UCSD-AML1 (cell line): ENCODE measurements at regions not wholly inside any gene's neighbourhood (a gene's known extent, or its start where the extent isn't known, plus 50 kb on each side); places are given as distances from the start of the nearest gene placed in this dataset.

Source experiments
- DNase-seq: peaks from one replicate; lab custom pipeline; 2025; ENCODE audit not compliant: unreplicated experiment; lab: John Stamatoyannopoulos, UW

DNA sequence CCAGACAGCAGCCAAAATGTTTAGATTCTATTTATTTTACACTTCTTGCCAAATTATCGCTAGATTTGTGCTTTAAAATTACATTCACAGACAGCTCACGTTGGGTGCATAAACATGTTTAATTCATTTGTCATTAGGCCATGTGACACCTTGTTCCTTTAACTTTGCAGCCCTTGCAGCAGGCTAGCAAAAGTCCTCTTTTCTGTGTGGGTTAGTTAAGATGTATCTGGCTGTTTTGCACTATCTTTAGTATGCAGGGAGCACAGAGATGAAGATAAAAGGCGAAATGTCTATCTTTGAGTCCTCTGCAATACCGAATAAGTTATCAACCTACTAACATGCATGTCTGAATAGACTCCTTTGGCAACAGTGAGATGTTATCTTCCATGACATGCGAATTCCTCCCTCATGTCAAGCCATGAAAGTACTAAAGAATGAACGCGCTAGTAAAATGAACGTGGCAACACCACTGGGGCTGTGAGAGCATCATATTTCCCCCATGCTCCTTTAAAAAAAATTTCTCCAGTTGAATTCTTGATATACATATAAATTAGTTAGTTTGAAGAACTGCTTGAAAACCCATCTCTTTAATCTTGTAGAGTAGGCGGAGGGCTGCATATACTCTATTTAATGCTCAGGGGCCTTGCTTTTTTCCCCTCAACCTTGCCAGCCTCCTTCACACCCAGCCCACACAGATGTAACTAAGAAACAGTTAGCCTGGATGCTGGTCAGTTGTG is 620.4 kb upstream of the NR2F2 start:
- DNase-seq: no peak

DNA sequence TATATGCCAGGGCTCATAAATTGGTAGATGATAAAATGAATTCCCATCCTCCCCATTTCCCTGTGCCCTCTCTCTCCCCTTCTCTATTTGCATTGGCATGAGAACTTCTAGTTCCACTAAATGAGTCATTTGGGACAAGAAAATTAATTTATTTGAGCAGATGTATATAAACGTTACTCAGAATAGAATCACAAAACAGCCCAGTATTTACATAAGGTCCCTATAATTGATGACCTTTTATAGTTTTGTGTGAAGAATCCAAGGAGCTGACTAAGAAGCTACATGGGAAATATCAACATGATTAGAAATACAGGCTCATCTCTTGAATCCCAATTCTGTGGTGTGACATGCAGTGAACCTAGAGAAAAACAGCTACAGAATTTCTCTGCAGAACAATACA is 617.7 kb upstream of the NR2F2 start:
- no peak for DNase-seq

DNA sequence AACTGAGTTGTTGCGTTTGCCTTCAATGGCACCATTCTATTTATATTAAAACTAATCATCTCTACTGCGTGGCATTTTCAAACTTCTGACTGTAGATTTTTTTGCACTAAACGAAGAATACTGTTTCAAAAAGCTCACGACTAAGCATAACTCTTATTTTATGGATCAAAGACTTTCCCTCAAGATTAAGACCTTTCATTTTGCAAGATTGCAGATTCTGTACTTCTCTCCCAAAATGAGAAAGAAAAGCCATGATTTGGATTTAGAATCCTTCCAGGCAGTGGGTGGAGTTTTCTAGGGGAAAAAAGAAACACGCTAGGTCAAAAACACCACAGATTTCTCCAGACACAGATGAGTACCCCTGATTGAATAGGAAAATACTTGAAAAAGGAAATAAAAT is 617.2 kb upstream of the NR2F2 start:
- DNase-seq: no peak

DNA sequence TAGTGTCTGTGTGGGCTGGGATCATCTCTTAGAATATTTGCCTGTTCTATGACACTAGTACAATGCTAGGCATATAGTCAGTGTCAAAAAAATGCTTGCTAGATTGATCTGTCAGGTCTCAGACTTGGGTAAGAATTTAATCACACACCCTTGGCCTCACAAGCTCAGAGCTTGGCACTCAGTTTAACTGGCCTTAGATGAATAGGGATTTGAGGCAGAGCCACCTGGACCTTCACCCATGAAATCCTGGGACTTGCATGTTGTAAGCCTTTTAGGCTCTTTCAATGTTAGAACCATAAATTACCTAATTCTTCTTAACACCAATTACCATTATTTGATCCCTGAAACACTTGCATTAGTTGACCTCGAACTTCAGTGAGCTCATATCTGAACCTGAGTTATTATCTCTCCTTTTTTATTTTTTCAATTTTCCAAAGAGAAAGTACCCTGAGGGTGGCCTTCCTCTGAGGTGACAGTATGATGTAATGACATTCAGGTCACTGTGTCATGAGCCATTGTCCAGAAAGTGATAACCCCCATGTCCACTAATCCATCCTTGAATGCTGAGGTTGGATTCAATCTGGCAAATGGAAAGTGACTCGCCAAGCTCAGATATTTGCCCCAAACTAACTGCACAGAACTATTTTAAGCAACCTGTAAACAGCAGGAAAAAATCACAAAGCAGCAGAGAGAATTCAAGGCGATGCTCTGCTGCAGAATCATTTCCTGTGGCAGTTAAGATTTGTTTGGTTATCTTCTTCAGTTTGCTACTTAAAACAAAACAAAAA is 615.2 kb upstream of the NR2F2 start:
- no peak for DNase-seq

DNA sequence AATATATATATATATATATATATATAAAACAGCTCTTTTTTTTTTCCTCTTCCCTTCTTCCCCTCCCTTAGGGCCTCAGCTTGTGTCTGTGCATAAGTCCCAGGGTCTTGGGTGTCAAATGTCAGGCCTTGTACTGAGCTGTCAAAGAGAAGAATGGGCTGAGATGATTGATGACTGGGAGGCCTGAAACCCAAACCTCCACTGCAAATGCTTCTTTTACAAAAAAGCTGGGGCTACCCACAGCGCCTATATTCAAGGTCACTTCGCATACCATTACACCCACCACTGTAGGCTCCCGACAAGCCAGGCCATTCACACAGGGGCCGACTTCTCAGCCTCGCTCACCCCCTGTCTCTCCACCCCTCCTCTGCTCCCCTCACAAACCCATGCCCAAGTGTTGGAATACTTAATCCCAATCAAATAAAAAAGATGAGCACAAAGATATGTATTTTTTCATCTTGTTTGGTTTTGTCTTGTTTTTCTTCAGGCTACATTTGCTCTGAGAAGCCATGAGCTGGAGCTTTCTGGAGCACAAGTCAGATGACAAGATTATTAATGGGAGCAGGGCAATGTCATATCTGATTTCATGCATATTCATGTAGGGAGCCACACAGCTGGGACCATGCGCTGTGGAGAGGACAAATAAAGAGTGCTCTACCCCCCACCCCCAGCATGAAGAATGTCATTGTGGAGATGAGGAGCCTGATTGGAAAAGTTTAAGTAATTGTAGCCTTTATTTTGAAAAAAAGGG is 614.4 kb upstream of the NR2F2 start:
- DNase-seq: no peak

DNA sequence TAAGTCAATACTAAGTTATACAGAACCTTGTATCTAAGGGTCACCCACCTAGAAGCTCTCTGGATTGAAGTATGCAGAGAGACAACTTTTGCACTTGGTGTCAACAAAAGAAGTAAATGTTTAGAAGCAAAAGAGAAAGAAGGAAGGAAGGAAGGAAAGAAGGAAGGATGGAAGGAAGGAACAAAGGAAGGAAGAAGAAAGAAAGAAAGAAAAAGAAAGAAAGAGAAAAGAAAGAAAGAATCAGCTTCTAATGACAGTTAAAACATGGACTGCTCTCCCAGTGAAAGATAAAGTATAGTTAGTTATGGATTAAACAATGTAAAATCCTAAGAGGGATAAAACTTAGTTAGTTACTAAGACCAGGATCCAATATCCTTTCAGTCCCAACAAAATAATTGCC is 613.8 kb upstream of the NR2F2 start:
- DNase-seq: no peak

DNA sequence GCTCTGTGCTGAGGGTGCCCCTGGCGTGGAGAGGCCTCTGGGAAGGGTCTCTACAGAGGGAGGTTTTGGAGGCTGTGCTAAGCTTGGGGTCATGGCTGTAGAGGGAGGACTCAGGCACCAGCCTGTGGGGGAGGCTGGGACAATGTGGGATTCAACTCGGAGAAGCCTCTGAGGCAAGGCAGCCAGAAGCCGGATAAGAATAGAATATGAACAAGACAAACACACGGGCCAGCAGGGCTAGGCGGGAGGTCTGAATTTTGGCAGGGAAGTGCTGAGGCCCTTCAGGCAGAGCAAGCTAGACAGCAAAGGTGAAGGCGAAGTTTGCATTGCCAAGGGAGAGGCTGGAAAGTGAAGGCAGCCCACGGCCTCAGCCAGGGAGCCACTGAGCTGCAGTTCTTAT is 612.1 kb upstream of the NR2F2 start:
- no peak for DNase-seq

DNA sequence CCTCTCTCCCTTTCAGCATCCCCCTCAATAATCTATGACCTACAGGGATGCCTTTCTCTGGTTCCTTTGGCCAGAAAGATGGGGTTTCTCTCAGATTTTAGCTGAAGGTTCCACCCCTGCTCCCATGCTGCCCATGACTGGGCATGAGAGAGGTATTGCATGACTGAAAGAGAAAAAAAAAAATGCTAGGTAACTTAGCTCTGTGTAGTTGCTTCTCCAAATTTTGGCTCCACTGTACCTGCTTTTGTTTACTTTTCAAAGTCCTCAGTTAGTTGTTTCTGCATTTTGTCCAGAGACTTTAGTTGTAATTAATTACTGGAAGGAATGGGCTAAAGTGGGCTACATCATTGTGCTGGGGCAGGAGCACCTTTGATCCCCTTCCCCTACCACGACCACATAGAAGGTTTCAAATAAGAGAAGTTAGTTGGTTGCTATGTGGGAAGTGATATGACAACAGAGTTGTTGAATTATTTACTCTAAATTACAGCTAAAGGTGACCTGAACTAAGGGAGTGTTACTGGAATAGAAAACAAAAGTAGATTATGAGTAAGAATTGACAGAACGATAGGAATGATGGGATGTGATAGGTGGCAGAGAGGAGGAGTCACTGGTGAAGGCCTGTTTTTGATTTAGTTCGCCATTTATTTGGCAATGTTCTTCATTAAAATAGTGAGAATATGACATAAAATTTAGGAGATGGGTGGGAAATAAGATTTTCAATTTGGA is 605.4 kb upstream of the NR2F2 start:
- DNase-seq: no peak

DNA sequence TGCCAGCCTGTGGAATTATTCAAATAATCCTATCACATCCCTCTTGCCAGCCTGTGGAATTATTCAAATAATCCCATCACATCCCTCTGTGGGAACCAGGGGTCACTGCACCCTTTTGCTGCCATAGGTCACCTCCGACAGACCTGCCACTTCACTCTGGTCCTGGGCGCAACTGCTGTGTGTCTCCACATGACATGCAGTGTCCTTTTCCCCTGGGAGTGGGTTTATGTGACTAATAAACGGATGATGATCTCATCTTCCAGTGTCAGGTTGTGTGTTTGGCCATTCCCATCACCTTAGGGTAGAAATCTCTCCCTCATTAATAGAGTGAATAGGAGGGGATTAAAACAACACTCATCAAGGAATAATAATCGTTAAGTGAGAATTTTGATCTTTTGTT is 603.6 kb upstream of the NR2F2 start:
- no peak for DNase-seq

DNA sequence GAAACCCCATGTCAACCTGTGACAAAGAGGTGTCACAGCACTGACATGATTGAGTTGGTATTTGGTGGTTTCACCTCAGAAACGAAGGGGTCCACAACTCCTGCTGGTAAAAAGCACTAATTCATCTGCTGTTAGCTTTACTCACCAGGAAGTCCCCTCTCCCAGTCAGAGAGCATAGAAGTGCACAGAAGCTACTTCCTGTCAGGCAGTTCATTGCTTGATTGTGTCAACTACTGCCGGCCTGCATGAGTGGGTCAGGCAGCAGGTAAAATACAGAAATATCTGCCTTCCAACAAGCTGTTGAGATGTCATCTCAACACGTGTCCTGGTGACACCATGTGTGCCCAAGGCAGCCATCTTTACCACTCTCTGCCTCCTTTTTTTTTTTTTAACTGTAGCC is 596.6 kb upstream of the NR2F2 start:
- no peak for DNase-seq

DNA sequence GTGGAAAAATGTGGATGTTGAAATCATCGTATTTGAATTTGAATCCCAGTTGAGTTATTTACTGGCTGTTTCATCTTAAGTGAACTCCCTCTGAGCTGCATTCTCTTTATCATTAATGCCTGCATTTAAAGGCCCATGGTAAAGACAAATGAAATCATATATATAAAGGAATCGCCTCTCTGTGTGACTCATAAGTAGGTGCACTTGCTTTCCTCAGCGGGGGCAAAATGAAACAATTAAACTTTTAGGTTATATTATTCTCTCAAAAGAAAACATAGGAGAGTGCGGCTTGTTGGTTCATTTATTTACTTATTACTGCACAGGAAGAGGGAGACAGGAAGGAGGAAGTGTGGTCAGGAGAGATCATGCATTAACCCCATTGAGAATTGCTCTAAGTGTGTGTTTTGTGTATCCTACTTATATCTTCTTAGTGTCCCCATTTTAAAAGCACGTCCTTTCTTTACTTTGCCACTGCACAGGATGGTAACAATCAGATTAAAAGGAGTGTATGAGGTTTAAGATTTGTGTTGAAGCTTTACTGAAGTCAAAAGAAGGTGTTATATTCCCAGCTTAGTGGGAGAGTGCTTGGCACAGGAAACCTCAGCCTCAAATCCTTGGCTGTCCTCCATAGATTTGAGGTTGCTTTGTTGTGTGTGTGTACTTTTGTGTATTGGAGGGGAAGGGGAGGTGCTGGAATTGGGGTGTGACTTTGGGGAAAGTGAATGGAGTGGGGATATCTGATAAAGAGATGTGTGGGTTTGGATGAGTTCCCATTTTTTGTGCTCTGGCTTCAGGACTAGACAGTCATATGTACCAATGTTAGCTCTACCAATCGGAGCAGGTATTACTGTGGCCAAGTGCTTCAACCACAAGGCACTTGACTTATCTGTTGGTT is 595.8 kb upstream of the NR2F2 start:
- DNase-seq: no peak

DNA sequence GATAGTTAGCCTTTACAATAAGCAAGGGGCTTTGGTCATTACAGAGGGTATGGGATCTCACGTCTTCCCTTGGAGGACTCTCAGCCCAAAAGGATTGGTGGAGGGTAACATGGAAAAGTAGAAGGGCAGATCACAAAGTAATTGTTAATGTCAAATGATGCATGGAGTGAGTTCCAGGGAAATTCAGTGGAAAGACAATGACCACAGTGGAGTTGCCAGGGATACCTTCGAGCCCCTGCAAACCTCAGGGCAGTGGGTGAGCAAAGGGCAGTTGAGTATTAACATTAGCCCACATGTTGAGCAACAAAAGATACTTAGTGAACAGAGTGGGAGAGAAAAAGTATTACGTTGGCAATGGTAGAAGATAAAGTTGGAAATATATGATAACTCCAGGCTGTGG is 593.4 kb upstream of the NR2F2 start:
- no peak for DNase-seq

DNA sequence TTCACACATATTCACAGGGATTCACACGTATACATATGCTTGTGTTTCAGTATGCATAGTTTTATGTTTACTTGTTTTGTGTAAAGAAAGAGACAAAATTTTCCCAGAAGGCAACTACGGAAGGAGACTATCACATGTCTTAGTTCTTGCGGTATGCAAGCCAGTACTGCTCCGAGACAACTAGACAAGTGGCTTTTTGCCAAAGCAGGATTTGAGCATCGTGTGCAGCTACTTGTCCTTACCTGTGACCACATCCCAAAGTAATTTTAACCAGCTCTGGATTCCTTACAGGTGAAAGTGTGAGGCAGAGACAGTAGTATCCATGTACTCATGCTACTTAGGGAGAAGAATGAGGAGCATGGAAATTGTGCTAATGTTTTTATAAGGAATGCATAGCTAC is 591.4 kb upstream of the NR2F2 start:
- DNase-seq: no peak

DNA sequence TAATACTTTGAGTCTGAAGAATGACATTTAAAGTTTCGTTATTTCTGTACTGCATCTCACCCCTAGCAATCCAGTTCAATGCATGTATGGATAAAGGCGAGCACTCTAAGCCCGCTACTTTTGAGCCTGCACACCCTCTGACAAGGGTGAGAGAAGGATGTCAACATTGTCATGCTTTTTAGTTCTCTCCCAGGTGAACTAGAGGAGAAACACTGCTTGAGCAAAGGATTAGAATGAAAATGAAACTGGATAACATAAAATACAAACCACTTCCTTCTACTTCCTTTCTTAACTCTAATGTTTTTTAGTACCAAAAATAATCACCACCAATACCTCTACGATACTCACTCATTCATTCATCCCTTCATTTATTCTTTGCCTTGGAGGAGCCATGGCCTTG is 588.7 kb upstream of the NR2F2 start:
- DNase-seq: no peak

DNA sequence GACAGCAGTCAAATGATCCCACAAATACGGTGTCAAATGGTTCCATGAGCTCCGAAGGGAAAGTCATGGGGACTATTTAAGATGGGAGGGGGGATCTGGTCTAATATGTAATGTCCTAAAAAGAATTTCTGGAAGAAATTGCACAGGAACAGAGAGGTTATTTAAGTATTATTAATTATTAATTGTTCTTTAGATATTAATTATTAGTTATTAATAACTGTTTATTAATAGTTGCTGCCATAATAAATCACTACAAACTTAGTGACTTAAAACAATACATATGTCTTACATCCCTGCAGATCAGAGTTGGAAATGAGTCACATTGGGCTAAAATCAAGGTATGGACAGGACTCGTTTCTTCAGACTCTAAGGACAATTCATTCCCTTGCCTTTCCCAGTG is 588.2 kb upstream of the NR2F2 start:
- DNase-seq: no peak

DNA sequence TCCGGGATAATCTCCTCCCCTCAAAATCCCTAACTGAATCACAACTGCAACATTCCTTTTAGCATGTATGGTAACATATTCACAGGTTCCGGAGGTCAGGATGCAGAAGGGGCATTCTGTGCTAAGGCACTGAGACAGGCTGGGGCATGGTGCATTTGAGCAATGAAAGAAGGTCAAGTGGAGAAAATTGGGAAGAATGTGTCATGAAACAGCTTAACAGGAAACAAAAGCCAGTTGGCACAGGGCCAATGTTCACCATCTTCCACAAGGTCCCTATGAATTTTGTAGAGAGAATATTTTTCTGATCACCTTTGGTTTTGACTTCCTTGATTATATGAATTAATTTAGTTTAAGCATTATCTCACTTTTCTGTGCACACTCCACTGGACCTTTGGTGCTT is 587.7 kb upstream of the NR2F2 start:
- DNase-seq: no peak

DNA sequence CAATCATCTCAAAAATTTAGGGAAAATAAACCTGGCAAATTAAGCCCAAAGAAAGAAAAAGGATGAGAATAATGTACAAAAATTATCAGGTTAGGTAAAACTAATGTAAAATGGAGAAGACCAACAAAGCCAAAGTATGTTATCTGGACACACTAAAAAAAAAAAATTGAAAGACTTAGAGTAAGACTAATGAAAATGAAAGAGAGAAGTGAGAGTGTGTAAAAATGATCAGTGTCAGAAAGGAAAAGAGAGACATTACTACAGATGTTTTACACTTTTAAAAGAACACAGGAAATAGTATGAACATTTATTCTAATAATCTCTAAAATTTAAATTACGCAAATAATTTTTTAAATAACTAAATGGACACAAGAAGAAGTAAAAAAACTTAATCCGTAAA is 573.3 kb upstream of the NR2F2 start:
- no peak for DNase-seq

DNA sequence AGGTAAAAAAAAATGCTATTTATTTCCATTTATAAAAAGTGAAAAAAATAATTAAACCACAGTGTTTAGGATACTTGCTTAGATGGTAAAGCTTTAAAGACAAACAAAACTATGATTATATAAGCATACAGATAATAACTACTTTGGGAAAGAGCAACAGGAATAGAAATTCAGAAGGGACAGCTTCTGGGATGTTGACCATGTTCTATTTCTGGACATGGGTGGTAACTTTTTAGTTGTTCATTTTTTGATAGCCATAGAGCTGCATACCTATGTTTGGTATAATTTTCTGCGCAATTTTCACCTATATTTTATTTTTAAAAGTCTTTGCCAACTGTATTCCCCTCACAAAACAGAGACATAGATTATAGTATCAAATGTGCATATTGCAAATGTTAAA is 572.0 kb upstream of the NR2F2 start:
- no peak for DNase-seq

DNA sequence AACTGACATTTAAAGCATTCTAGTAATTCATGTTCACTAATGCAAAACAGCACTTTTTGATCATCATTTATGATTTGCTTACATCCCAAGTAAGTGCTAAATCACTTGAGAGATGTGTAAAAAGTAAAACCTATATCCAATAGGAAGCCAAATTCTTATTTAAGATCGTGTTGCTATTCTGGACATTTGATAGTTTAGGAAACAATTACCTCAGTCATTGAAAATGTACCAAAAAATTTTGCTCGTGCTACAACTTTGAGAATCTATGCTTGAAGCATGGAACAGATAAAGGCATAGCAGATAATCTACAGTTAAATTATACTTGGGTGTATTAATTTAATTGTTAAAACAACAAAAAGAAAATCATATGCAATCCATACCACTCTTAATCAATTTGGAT is 571.6 kb upstream of the NR2F2 start:
- DNase-seq: no peak

DNA sequence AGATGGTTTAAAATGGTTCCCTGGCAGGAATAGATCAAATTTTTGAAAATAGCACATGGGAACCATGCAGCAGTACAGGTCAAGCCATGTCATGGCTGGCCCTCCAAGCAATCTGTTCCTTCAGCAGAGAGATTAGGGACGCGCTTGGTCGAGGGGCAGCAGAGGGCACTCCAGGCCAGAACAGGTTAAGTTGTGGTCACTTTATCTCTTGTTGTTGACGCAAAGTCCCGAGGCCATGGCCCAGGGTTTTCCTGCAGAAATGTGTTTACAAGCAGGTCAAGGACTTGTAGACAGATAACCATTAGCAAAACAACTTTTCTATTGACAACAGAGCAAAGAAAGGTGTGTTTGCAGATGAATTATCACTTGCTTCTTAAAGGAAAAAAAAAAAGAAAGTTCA is 570.0 kb upstream of the NR2F2 start:
- no peak for DNase-seq
